ENCODE measurements at regions not wholly inside any gene's neighbourhood (a gene's known extent, or its start where the extent isn't known, plus 50 kb on each side); places are given as distances from the start of the nearest gene placed in this dataset.

DNA sequence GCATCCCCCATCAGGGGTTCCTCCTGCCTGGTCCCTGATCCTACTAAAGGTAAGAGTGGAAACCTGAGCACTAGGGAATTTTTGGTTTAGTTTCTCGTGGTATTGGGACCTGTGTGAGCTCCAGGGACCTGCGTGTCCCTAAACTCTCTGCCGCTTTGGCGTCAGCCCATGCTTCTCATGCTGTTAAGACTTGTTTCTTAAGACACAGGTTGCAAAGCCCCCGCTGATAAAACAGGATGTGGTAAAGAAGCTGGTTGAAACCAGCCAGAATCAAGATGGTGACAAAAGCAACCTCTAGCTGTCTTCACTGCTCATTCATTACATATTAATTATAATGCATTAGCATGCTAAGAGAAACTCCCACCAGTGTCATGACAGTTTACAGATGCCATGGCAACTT lies 64.6 kb downstream of the LYZL4 start:
- H3K4ac ChIP-seq (ENCODE audit: low read depth, low read length): no peak overlapping the region
- H3K79me2 ChIP-seq (ENCODE audit: control insufficient read depth, insufficient read depth, low read length, poor library complexity): no peaks in the 10 kb centered on the region
- H3K4me1 ChIP-seq (ENCODE audit: control insufficient read depth in 1 of 2, insufficient read depth in 2 of 2, low read length in 2 of 2): no peaks in the 10 kb centered on the region
- no peak overlapping the region for H2BK5ac ChIP-seq (ENCODE audit: low read depth, low read length, poor library complexity)
- H2AK5ac ChIP-seq (ENCODE audit: low read length): no peak overlapping the region
- WGBS (ENCODE audit: extremely low coverage, insufficient coverage, insufficient read length): no CpG with 5 or more reads among the region's 5 CpGs
- no peak overlapping the region for H3K23ac ChIP-seq (ENCODE audit: low read length)
- H2BK120ac ChIP-seq (ENCODE audit: insufficient read depth, low read length, poor library complexity): no peak overlapping the region
- H3K27me3 ChIP-seq (ENCODE audit: insufficient read depth, low read length): no peaks in the 10 kb centered on the region
- H3K18ac ChIP-seq (ENCODE audit: low read length): no peak overlapping the region
- no peak overlapping the region for H2AFZ ChIP-seq (ENCODE audit: insufficient read depth, low read length, poor library complexity)
- no peak overlapping the region for H3K4me2 ChIP-seq (ENCODE audit: low read length)
- H4K12ac ChIP-seq (ENCODE audit: low read depth, low read length): no peak overlapping the region
- H4K8ac ChIP-seq (ENCODE audit: low read depth, low read length): no peak overlapping the region
- H3K27ac ChIP-seq (ENCODE audit: low read depth, low read length): no peak overlapping the region
- H2BK12ac ChIP-seq (ENCODE audit: low read length): no peak overlapping the region
- H3K14ac ChIP-seq (ENCODE audit: low read length): no peak overlapping the region
- H3K79me1 ChIP-seq (ENCODE audit: low read length): no peaks in the 10 kb centered on the region
- no peaks in the 10 kb centered on the region for H3K9me3 ChIP-seq (ENCODE audit: insufficient read depth, low read depth, low read length)
- no peak overlapping the region for H4K91ac ChIP-seq (ENCODE audit: low read depth, low read length)
- no peak for DNase-seq
- no peak overlapping the region for H3K9ac ChIP-seq (ENCODE audit: low read length)
- no peak overlapping the region for H3K4me3 ChIP-seq (ENCODE audit: low read depth, low read length)
- no peaks in the 10 kb centered on the region for H3K36me3 ChIP-seq (ENCODE audit: control insufficient read depth in 1 of 2, insufficient read depth in 2 of 2, low read length in 2 of 2)

DNA sequence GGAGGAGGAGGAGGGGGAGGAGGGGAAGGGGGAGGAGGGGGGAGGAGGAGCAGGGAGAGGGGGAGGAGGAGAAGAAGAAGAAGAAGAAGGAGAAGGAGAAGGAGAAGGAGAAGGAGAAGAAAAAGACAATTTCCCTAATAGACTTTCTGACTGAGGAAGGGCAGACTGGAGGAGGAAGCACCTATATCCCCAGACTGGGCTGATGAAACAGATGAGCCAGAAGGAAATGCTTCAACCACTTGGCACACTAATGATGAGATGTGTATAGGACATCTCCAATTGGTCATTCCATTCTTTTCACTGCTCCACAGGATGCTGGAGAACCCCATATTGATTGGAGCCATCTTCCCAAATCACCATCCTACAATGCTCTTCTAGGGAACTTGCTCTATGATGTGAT lies 69.9 kb downstream of the LYZL4 start:
- Histone ChIP-seq H4K91ac (ENCODE audit: low read depth, low read length) (no peak overlapping the region), H3K4me2 (ENCODE audit: low read length) (no peak overlapping the region), H3K36me3 (ENCODE audit: control insufficient read depth in 1 of 2, insufficient read depth in 2 of 2, low read length in 2 of 2) (no peaks in the 10 kb centered on the region), H3K9me3 (ENCODE audit: insufficient read depth, low read depth, low read length) (no peaks in the 10 kb centered on the region), H3K27me3 (ENCODE audit: insufficient read depth, low read length) (no peaks in the 10 kb centered on the region), H3K4me1 (ENCODE audit: control insufficient read depth in 1 of 2, insufficient read depth in 2 of 2, low read length in 2 of 2) (no peaks in the 10 kb centered on the region), H2AFZ (ENCODE audit: insufficient read depth, low read length, poor library complexity) (no peak overlapping the region), H2AK5ac (ENCODE audit: low read length) (no peak overlapping the region), H3K4ac (ENCODE audit: low read depth, low read length) (no peak overlapping the region), H3K14ac (ENCODE audit: low read length) (no peak overlapping the region), H2BK5ac (ENCODE audit: low read depth, low read length, poor library complexity) (no peak overlapping the region), H3K79me2 (ENCODE audit: control insufficient read depth, insufficient read depth, low read length, poor library complexity) (no peaks in the 10 kb centered on the region), H3K4me3 (ENCODE audit: low read depth, low read length) (no peak overlapping the region), H3K23ac (ENCODE audit: low read length) (no peak overlapping the region), H3K9ac (ENCODE audit: low read length) (no peak overlapping the region), H3K18ac (ENCODE audit: low read length) (no peak overlapping the region), H4K8ac (ENCODE audit: low read depth, low read length) (no peak overlapping the region), H2BK120ac (ENCODE audit: insufficient read depth, low read length, poor library complexity) (no peak overlapping the region), H3K79me1 (ENCODE audit: low read length) (no peaks in the 10 kb centered on the region), H2BK12ac (ENCODE audit: low read length) (no peak overlapping the region), H3K27ac (ENCODE audit: low read depth, low read length) (no peak overlapping the region), H4K12ac (ENCODE audit: low read depth, low read length) (no peak overlapping the region)
- DNase-seq: no peak

DNA sequence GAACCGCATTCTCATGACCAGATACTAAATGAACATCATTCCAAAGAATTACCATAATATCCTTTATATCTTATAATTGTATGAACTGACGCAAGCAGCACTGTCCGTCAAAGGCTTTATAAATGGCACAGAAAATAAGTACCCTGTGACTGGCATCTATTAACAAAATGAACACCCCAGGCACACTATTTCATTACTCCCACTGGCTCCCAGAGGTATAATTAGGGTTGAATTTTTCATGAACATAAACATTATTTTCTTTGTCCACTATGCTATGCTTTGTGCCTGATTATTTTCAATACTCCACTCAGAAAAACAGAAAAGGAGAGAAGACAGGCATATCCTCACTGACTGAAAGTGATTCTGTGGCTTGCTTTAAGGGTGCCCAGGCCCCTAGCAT lies 71.1 kb downstream of the LYZL4 start:
- H4K91ac ChIP-seq (ENCODE audit: low read depth, low read length): no peak overlapping the region
- no peak overlapping the region for H4K12ac ChIP-seq (ENCODE audit: low read depth, low read length)
- no peak overlapping the region for H2AK5ac ChIP-seq (ENCODE audit: low read length)
- H4K8ac ChIP-seq (ENCODE audit: low read depth, low read length): no peak overlapping the region
- DNase-seq: no peak
- H3K14ac ChIP-seq (ENCODE audit: low read length): no peak overlapping the region
- H2BK12ac ChIP-seq (ENCODE audit: low read length): no peak overlapping the region
- no peaks in the 10 kb centered on the region for H3K27me3 ChIP-seq (ENCODE audit: insufficient read depth, low read length)
- no peaks in the 10 kb centered on the region for H3K4me1 ChIP-seq (ENCODE audit: control insufficient read depth in 1 of 2, insufficient read depth in 2 of 2, low read length in 2 of 2)
- no peak overlapping the region for H3K4me3 ChIP-seq (ENCODE audit: low read depth, low read length)
- H2AFZ ChIP-seq (ENCODE audit: insufficient read depth, low read length, poor library complexity): no peak overlapping the region
- no peaks in the 10 kb centered on the region for H3K79me1 ChIP-seq (ENCODE audit: low read length)
- no peak overlapping the region for H2BK5ac ChIP-seq (ENCODE audit: low read depth, low read length, poor library complexity)
- no CpG with 5 or more reads among the region's 3 CpGs for WGBS (ENCODE audit: extremely low coverage, insufficient coverage, insufficient read length)
- H3K36me3 ChIP-seq (ENCODE audit: control insufficient read depth in 1 of 2, insufficient read depth in 2 of 2, low read length in 2 of 2): no peaks in the 10 kb centered on the region
- no peaks in the 10 kb centered on the region for H3K79me2 ChIP-seq (ENCODE audit: control insufficient read depth, insufficient read depth, low read length, poor library complexity)
- no peak overlapping the region for H3K23ac ChIP-seq (ENCODE audit: low read length)
- no peaks in the 10 kb centered on the region for H3K9me3 ChIP-seq (ENCODE audit: insufficient read depth, low read depth, low read length)
- H3K9ac ChIP-seq (ENCODE audit: low read length): no peak overlapping the region
- H3K27ac ChIP-seq (ENCODE audit: low read depth, low read length): no peak overlapping the region
- no peak overlapping the region for H2BK120ac ChIP-seq (ENCODE audit: insufficient read depth, low read length, poor library complexity)
- no peak overlapping the region for H3K18ac ChIP-seq (ENCODE audit: low read length)
- no peak overlapping the region for H3K4me2 ChIP-seq (ENCODE audit: low read length)
- no peak overlapping the region for H3K4ac ChIP-seq (ENCODE audit: low read depth, low read length)

DNA sequence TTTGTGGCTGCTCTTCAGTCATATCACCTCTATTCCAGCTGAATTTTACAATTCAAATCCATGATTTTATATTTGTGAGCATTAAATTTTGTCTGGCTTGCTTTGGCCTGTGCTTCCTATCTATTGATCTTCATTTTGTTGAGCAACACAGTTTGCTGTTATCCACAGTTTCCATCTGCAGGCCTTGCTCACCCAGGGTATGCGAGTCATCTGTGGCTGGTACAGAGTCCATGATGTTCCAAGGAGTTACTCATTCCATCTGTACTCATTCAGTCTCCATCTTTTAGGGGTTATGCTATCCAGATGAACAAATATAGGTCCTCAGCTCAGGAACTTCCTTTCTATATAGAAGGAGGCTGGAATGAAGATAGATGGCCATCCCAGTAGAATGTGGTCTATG lies 70.1 kb upstream of the CCK start:
- H3K27me3 ChIP-seq (ENCODE audit: insufficient read depth, low read length): no peaks in the 10 kb centered on the region
- no peak overlapping the region for H3K14ac ChIP-seq (ENCODE audit: low read length)
- no peak overlapping the region for H2BK120ac ChIP-seq (ENCODE audit: insufficient read depth, low read length, poor library complexity)
- no peak overlapping the region for H4K8ac ChIP-seq (ENCODE audit: low read depth, low read length)
- no peak overlapping the region for H3K4ac ChIP-seq (ENCODE audit: low read depth, low read length)
- no peak overlapping the region for H2BK12ac ChIP-seq (ENCODE audit: low read length)
- peak in 1 of 2 donors; percentile 68 for DNase-seq
- H3K23ac ChIP-seq (ENCODE audit: low read length): no peak overlapping the region
- H2BK5ac ChIP-seq (ENCODE audit: low read depth, low read length, poor library complexity): no peak overlapping the region
- no peaks in the 10 kb centered on the region for H3K79me1 ChIP-seq (ENCODE audit: low read length)
- H2AFZ ChIP-seq (ENCODE audit: insufficient read depth, low read length, poor library complexity): no peak overlapping the region
- no peaks in the 10 kb centered on the region for H3K36me3 ChIP-seq (ENCODE audit: control insufficient read depth in 1 of 2, insufficient read depth in 2 of 2, low read length in 2 of 2)
- no peaks in the 10 kb centered on the region for H3K4me1 ChIP-seq (ENCODE audit: control insufficient read depth in 1 of 2, insufficient read depth in 2 of 2, low read length in 2 of 2)
- H3K18ac ChIP-seq (ENCODE audit: low read length): no peak overlapping the region
- H2AK5ac ChIP-seq (ENCODE audit: low read length): no peak overlapping the region
- no peak overlapping the region for H4K12ac ChIP-seq (ENCODE audit: low read depth, low read length)
- no peak overlapping the region for H3K4me3 ChIP-seq (ENCODE audit: low read depth, low read length)
- H3K4me2 ChIP-seq (ENCODE audit: low read length): no peak overlapping the region
- H3K9ac ChIP-seq (ENCODE audit: low read length): no peak overlapping the region
- H4K91ac ChIP-seq (ENCODE audit: low read depth, low read length): no peak overlapping the region
- no peaks in the 10 kb centered on the region for H3K9me3 ChIP-seq (ENCODE audit: insufficient read depth, low read depth, low read length)
- no CpG with 5 or more reads among the region's 1 CpG for WGBS (ENCODE audit: extremely low coverage, insufficient coverage, insufficient read length)
- no peak overlapping the region for H3K27ac ChIP-seq (ENCODE audit: low read depth, low read length)
- no peaks in the 10 kb centered on the region for H3K79me2 ChIP-seq (ENCODE audit: control insufficient read depth, insufficient read depth, low read length, poor library complexity)

GRCh38 chr3:42317137-42317536 lies 51.2 kb upstream of the CCK start:
- H4K12ac ChIP-seq (ENCODE audit: low read depth, low read length): no peak overlapping the region
- no peaks in the 10 kb centered on the region for H3K79me2 ChIP-seq (ENCODE audit: control insufficient read depth, insufficient read depth, low read length, poor library complexity)
- H3K23ac ChIP-seq (ENCODE audit: low read length): no peak overlapping the region
- H4K8ac ChIP-seq (ENCODE audit: low read depth, low read length): no peak overlapping the region
- no peak overlapping the region for H3K14ac ChIP-seq (ENCODE audit: low read length)
- H3K4me3 ChIP-seq (ENCODE audit: low read depth, low read length): no peak overlapping the region
- no peak overlapping the region for H2BK12ac ChIP-seq (ENCODE audit: low read length)
- no peak overlapping the region for H2BK120ac ChIP-seq (ENCODE audit: insufficient read depth, low read length, poor library complexity)
- H3K36me3 ChIP-seq (ENCODE audit: control insufficient read depth in 1 of 2, insufficient read depth in 2 of 2, low read length in 2 of 2): no peaks in the 10 kb centered on the region
- H3K4me2 ChIP-seq (ENCODE audit: low read length): no peak overlapping the region
- no peaks in the 10 kb centered on the region for H3K27me3 ChIP-seq (ENCODE audit: insufficient read depth, low read length)
- no peak overlapping the region for H2AK5ac ChIP-seq (ENCODE audit: low read length)
- H3K79me1 ChIP-seq (ENCODE audit: low read length): no peaks in the 10 kb centered on the region
- H3K18ac ChIP-seq (ENCODE audit: low read length): no peak overlapping the region
- no peaks in the 10 kb centered on the region for H3K4me1 ChIP-seq (ENCODE audit: control insufficient read depth in 1 of 2, insufficient read depth in 2 of 2, low read length in 2 of 2)
- no peak overlapping the region for H2BK5ac ChIP-seq (ENCODE audit: low read depth, low read length, poor library complexity)
- DNase-seq: no peak
- H3K9ac ChIP-seq (ENCODE audit: low read length): no peak overlapping the region
- H3K4ac ChIP-seq (ENCODE audit: low read depth, low read length): no peak overlapping the region
- H4K91ac ChIP-seq (ENCODE audit: low read depth, low read length): no peak overlapping the region
- no peak overlapping the region for H3K27ac ChIP-seq (ENCODE audit: low read depth, low read length)
- H3K9me3 ChIP-seq (ENCODE audit: insufficient read depth, low read depth, low read length): peaks cover 13% of the 10 kb centered on the region
- no peak overlapping the region for H2AFZ ChIP-seq (ENCODE audit: insufficient read depth, low read length, poor library complexity)
